Neural cell (in vitro differentiated cells): ENCODE measurements at regions not wholly inside any gene's neighbourhood (a gene's known extent, or its start where the extent isn't known, plus 50 kb on each side); places are given as distances from the start of the nearest gene placed in this dataset.

Source experiments
- H2AFZ ChIP-seq: fragments of 200-600, 300-800 bp; sonication (generic), shearing (Covaris generic); 2 replicates; pipeline ENCODE4 v1.6.0; 2014; ENCODE audit warnings: low read depth, mild to moderate bottlenecking, antibody characterized with exemption, low read length, moderate library complexity
- H3F3A ChIP-seq: fragments of 200-600 bp; shearing (Covaris generic); 2 replicates; pipeline ENCODE4 v1.6.1; 2016; ENCODE audit warnings: mild to moderate bottlenecking, moderate library complexity, mixed read lengths, antibody characterized with exemption, low read length; ENCODE audit not compliant: insufficient read depth, poor library complexity, severe bottlenecking
- H3K27ac ChIP-seq: fragments of 200-600, 300-800 bp; sonication (generic), shearing (Covaris generic); 2 replicates; pipeline ENCODE4 v1.5.1; 2014; ENCODE audit warnings: mild to moderate bottlenecking, low read length, moderate library complexity
- H3K27me3 ChIP-seq: fragments of 300-800, 200-600 bp; sonication (generic), shearing (Covaris generic); 2 replicates; pipeline ENCODE4 v1.6.0; 2014; ENCODE audit warnings: mild to moderate bottlenecking, low read depth, low read length, moderate library complexity; ENCODE audit not compliant: insufficient read depth
- H3K36me3 ChIP-seq: fragments of 300-800, 200-600 bp; sonication (generic), shearing (Covaris generic); 2 replicates; pipeline ENCODE4 v1.5.1; 2014; ENCODE audit warnings: mild to moderate bottlenecking, antibody characterized with exemption, low read length, moderate library complexity; ENCODE audit not compliant: insufficient read depth
- H3K4me2 ChIP-seq: fragments of 300-800, 200-600 bp; sonication (generic), shearing (Covaris generic); 2 replicates; pipeline ENCODE4 v1.6.0; 2014; ENCODE audit warnings: mild to moderate bottlenecking, low read length
- H3K4me3 ChIP-seq: fragments of 300-800, 200-600 bp; sonication (generic), shearing (Covaris generic); 2 replicates; pipeline ENCODE4 v1.5.1; 2014; ENCODE audit warnings: mild to moderate bottlenecking, low read length, moderate library complexity
- H3K79me2 ChIP-seq: fragments of 200-600 bp; shearing (Covaris generic); replicated peaks from 2 replicates; pipeline ENCODE4 v1.6.0; 2014; ENCODE audit warnings: mild to moderate bottlenecking, low read length, moderate library complexity; ENCODE audit not compliant: insufficient read depth
- H3K9ac ChIP-seq: fragments of 300-800, 200-600 bp; sonication (generic), shearing (Covaris generic); 2 replicates; pipeline ENCODE4 v1.6.1; 2016; ENCODE audit warnings: mild to moderate bottlenecking, low read length, mixed read lengths
- H3K9me2 ChIP-seq: fragments of 200-600 bp; shearing (Covaris generic); 2 replicates; pipeline ENCODE4 v1.6.1; 2016; ENCODE audit warnings: mild to moderate bottlenecking, low read length, mixed read lengths; ENCODE audit not compliant: insufficient read depth
- H3K9me3 ChIP-seq: fragments of 200-600, 300-800 bp; sonication (generic), shearing (Covaris generic); 2 replicates; pipeline ENCODE4 v1.6.1; 2016; ENCODE audit warnings: mild to moderate bottlenecking, mixed run types, low read length, moderate library complexity, mixed read lengths
- H4K20me1 ChIP-seq: fragments of 200-600 bp; shearing (Covaris generic); 2 replicates; pipeline ENCODE4 v1.6.1; 2016; ENCODE audit warnings: mild to moderate bottlenecking, mixed run types; ENCODE audit not compliant: insufficient read depth
- EP300 ChIP-seq: fragments of 450-650 bp; conservative IDR thresholded peaks from 2 replicates; pipeline ENCODE4 v1.6.1; 2014; ENCODE audit warnings: antibody characterized with exemption, mild to moderate bottlenecking, moderate library complexity; ENCODE audit not compliant: poor library complexity, severe bottlenecking
- EZH2 ChIP-seq: fragments of 200-600, 300-800 bp; shearing (Covaris generic), sonication (generic); IDR thresholded peaks from 2 replicates; pipeline ENCODE4 v1.6.1; 2014; ENCODE audit warnings: antibody characterized with exemption, low read length, borderline replicate concordance, mild to moderate bottlenecking; ENCODE audit not compliant: insufficient read depth, poor library complexity, severe bottlenecking
- MXI1 ChIP-seq: fragments of 450-650 bp; conservative IDR thresholded peaks from 2 replicates; pipeline ENCODE4 v1.6.1; 2014; ENCODE audit warnings: antibody characterized with exemption, mild to moderate bottlenecking; ENCODE audit not compliant: poor library complexity, severe bottlenecking
- POLR2AphosphoS5 ChIP-seq: IDR thresholded peaks from 2 replicates; pipeline ENCODE4 v1.6.1; 2012
- RAD21 ChIP-seq: fragments of 450-650 bp; conservative IDR thresholded peaks from 2 replicates; pipeline ENCODE4 v1.6.1; 2014; ENCODE audit warnings: antibody characterized with exemption, mild to moderate bottlenecking, moderate library complexity
- SMC3 ChIP-seq: fragments of 450-650 bp; conservative IDR thresholded peaks from 2 replicates; pipeline ENCODE4 v1.6.1; 2014; ENCODE audit warnings: antibody characterized with exemption, mild to moderate bottlenecking, moderate library complexity; ENCODE audit not compliant: poor library complexity
- TAF1 ChIP-seq: IDR thresholded peaks from 2 replicates; pipeline ENCODE4 v1.6.1; 2012; ENCODE audit warnings: low read depth
- TF ChIP-seq, protein P1 (sequence below): IDR thresholded peaks from 2 replicates; pipeline ENCODE4 v1.6.1; 2012; ENCODE audit warnings: borderline replicate concordance
- TF ChIP-seq, protein P2 (sequence below): fragments of 450-650 bp; IDR thresholded peaks from 2 replicates; pipeline ENCODE4 v1.5.1; 2014; ENCODE audit warnings: antibody characterized with exemption, mild to moderate bottlenecking, moderate library complexity; ENCODE audit not compliant: poor library complexity, severe bottlenecking

DNA sequence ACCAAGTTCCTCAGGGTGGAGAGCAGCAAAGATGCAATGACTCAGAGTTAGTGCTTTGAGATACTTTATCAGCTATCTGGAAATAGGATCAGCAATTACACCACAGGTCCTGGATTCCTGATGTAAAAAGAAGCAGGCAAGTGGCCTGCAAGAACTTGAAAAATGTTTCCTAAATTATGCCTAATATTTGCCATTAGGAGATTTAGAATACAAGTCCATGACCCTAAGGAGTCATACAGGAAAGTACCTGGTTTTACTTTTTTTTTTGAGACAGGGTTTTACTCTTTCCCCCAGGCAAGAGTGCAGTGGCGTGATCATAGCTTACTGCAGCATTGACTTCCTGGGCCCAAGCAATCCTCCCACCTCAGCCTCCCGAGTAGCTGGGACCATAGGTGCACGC, 78.8 kb upstream of the CRBN start:
- Histone ChIP-seq H3K4me2 (no peak overlapping the region), H3K9ac (no peak overlapping the region), H3K27ac (no peak overlapping the region), H3K9me2 (no peaks in the 10 kb centered on the region), H3K4me3 (no peak overlapping the region), H3K36me3 (no peaks in the 10 kb centered on the region), H3K79me2 (no peaks in the 10 kb centered on the region), H3K27me3 (no peaks in the 10 kb centered on the region), H2AFZ (no peak overlapping the region), H3K9me3 (no peaks in the 10 kb centered on the region), H4K20me1 (no peaks in the 10 kb centered on the region), H3F3A (no peaks in the 10 kb centered on the region)
- TF ChIP-seq POLR2AphosphoS5 = no peak
- no peak for TF ChIP-seq RAD21
- no peak for TF ChIP-seq EZH2
- TF ChIP-seq SMC3 = no peak
- TF ChIP-seq, protein P1, sequence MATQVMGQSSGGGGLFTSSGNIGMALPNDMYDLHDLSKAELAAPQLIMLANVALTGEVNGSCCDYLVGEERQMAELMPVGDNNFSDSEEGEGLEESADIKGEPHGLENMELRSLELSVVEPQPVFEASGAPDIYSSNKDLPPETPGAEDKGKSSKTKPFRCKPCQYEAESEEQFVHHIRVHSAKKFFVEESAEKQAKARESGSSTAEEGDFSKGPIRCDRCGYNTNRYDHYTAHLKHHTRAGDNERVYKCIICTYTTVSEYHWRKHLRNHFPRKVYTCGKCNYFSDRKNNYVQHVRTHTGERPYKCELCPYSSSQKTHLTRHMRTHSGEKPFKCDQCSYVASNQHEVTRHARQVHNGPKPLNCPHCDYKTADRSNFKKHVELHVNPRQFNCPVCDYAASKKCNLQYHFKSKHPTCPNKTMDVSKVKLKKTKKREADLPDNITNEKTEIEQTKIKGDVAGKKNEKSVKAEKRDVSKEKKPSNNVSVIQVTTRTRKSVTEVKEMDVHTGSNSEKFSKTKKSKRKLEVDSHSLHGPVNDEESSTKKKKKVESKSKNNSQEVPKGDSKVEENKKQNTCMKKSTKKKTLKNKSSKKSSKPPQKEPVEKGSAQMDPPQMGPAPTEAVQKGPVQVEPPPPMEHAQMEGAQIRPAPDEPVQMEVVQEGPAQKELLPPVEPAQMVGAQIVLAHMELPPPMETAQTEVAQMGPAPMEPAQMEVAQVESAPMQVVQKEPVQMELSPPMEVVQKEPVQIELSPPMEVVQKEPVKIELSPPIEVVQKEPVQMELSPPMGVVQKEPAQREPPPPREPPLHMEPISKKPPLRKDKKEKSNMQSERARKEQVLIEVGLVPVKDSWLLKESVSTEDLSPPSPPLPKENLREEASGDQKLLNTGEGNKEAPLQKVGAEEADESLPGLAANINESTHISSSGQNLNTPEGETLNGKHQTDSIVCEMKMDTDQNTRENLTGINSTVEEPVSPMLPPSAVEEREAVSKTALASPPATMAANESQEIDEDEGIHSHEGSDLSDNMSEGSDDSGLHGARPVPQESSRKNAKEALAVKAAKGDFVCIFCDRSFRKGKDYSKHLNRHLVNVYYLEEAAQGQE = no peak
- TF ChIP-seq MXI1 = no peak
- TF ChIP-seq EP300 = no peak
- TF ChIP-seq, protein P2, sequence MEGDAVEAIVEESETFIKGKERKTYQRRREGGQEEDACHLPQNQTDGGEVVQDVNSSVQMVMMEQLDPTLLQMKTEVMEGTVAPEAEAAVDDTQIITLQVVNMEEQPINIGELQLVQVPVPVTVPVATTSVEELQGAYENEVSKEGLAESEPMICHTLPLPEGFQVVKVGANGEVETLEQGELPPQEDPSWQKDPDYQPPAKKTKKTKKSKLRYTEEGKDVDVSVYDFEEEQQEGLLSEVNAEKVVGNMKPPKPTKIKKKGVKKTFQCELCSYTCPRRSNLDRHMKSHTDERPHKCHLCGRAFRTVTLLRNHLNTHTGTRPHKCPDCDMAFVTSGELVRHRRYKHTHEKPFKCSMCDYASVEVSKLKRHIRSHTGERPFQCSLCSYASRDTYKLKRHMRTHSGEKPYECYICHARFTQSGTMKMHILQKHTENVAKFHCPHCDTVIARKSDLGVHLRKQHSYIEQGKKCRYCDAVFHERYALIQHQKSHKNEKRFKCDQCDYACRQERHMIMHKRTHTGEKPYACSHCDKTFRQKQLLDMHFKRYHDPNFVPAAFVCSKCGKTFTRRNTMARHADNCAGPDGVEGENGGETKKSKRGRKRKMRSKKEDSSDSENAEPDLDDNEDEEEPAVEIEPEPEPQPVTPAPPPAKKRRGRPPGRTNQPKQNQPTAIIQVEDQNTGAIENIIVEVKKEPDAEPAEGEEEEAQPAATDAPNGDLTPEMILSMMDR = no peak
- no peak for TF ChIP-seq TAF1

GRCh38 chr3:3241596-3241995, 62.1 kb upstream of the CRBN start:
- Histone ChIP-seq H3K36me3 (no peaks in the 10 kb centered on the region), H3K9ac (no peak overlapping the region), H3K4me2 (no peak overlapping the region), H3K9me3 (no peaks in the 10 kb centered on the region), H3K27ac (no peak overlapping the region), H3K9me2 (no peaks in the 10 kb centered on the region), H4K20me1 (no peaks in the 10 kb centered on the region), H3K27me3 (no peaks in the 10 kb centered on the region), H2AFZ (no peak overlapping the region), H3K79me2 (no peaks in the 10 kb centered on the region), H3K4me3 (no peak overlapping the region), H3F3A (no peaks in the 10 kb centered on the region)
- no peak for TF ChIP-seq EP300
- TF ChIP-seq, protein P2 = no peak
- no peak for TF ChIP-seq SMC3
- no peak for TF ChIP-seq MXI1
- TF ChIP-seq POLR2AphosphoS5 = no peak
- TF ChIP-seq, protein P1 = no peak
- no peak for TF ChIP-seq TAF1
- no peak for TF ChIP-seq RAD21
- no peak for TF ChIP-seq EZH2
